ENCODE measurements at regions not wholly inside any gene's neighbourhood (a gene's known extent, or its start where the extent isn't known, plus 50 kb on each side); places are given as distances from the start of the nearest gene placed in this dataset.

DNA sequence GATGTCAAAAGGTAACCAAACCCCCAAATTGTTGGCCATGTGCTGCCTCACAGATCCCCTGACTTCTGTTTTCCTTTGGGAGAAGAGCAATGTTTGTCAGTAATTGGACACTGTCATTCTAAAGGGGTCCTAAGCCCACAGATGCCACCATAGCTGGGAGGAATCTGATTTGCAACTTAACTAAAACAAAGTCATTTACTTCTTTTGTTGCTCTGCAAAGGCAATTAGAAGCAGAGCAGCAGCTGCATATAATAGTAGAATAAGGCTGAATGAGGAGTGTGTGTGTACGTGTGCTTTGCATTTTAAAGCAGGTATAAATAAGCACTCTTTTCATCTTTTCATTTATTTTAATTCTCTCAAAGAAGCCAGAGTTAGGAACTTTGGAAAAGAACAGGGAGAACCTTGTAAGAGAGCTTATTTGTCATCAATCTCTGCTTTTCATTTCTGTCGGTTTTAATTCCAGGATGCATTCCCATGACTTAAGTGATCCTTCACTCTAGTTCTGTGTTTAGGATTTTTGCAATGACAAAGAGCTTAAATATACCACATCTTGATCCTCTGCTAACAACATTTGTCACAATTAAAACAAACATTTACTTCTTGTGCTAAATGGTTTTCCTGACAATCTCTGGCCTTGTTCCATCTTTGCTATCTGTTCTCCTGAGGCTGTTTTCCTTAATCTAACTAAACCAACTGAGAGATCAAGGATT, 530.2 kb upstream of the CBLB start:
- no peak for TF ChIP-seq POLR2AphosphoS5 (IDR thresholded peaks at IDR 0.05; ENCODE audit: low read depth, low read length)
- no peak for TF ChIP-seq POLR2A (IDR thresholded peaks at IDR 0.05; ENCODE audit: low read depth, low read length)
- no peak for TF ChIP-seq TAF1 (IDR thresholded peaks at IDR 0.05; ENCODE audit: borderline replicate concordance, low read depth, low read length)
- FAIRE-seq (no peak), DNase-seq (ENCODE audit: insufficient read length) (no peak)

DNA sequence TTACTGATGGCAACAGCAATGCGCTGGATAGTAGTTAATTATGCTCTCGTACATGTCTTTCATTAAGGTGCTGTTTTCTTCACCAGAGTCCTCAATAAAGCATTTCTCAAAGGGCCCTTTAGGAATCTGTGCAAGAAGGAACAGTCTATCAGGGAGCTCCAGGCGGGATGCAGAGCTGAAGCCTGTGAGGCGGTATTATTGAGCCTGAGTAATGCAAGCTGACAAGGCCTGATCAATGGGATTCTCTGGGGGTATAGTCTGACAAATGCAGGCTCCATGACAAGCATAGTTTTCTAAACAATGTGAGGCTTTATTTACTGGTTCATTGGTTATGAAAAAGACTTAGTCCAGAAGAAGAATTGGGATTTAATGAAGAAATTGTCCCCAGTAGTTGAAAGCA, 530.9 kb upstream of the CBLB start:
- DNase-seq (ENCODE audit: insufficient read length) (no peak), FAIRE-seq (no peak)
- TF ChIP-seq POLR2A (IDR thresholded peaks at IDR 0.05; ENCODE audit: low read depth, low read length) (no peak), POLR2AphosphoS5 (IDR thresholded peaks at IDR 0.05; ENCODE audit: low read depth, low read length) (no peak), TAF1 (IDR thresholded peaks at IDR 0.05; ENCODE audit: borderline replicate concordance, low read depth, low read length) (no peak)

DNA sequence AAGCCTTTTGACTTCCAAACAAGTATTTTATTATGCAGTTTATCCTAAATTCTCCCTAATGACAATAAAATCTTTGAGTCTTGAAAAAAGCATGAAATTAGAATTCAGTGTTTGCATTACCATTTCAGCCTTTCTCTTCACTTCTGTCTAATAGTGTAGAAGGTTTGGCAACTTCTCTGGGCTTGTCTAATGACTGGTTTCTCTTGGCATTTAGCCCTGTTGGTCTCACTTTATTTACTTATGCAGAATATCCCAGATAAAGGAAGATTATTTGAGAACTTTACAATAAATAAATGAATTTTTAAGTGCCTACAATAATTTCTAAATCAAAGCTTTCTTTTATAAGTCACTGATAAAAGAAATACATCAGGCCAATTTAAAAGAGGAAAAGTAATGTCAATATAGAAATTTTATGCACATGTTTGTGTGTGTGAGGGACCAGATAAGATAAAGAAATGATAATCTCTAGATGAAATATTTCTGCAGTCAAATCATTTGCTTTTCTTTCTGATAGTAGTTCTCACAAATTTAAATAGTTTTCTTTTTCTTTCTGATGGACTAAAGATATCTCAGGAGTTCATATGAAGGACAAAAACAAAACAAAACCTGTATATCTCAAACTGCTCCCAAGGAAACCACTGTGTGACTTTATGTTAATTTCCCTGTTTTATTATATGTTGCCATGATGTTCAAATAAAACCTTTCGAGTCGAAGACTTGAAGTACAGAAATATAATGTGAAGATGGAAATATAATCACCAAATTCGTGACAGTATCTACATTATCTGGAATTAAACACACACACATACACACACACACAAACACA, 533.1 kb upstream of the CBLB start:
- TF ChIP-seq POLR2AphosphoS5 (IDR thresholded peaks at IDR 0.05; ENCODE audit: low read depth, low read length) (no peak), TAF1 (IDR thresholded peaks at IDR 0.05; ENCODE audit: borderline replicate concordance, low read depth, low read length) (no peak), POLR2A (IDR thresholded peaks at IDR 0.05; ENCODE audit: low read depth, low read length) (no peak)
- FAIRE-seq (peak; percentile 9), DNase-seq (ENCODE audit: insufficient read length) (no peak)

DNA sequence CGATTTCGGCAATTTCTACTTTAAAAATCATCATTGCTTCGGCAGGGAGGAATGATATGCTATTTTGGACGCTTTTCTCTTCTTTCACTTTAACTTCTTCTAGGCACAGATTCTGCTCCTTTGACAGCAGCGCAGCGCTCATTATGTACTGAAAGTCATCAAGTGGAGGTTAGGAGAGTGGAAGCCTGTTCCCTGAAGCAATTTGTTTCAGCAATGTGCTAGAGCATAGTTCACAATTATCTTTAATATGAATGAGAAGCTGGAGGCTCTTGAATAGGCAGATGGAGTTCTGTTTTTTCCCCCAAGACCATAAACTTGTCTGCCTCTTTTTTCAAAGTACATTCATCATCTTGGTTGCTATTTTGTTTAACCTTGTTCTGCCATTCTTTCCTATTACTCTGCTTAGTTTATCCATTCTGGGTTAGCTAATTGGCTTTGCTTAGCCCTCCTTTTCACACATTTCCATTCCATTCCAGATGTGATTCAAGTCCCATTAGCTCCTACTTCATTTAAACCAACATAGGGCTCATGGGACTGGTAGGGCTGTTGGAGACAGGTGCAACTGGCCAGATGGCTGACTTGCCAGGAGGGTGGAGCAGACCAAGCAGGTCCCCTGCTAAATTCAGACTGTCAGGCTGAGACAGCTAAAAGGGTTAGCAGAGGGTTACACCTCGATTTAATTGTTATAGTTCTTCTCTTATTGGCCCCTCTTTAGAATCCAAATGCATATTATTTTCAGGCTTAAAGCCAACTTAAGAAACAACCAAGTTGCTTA, 534.7 kb upstream of the CBLB start:
- DNase-seq (ENCODE audit: insufficient read length) = no peak
- no peak for FAIRE-seq
- TF ChIP-seq TAF1 (IDR thresholded peaks at IDR 0.05; ENCODE audit: borderline replicate concordance, low read depth, low read length) = no peak
- no peak for TF ChIP-seq POLR2A (IDR thresholded peaks at IDR 0.05; ENCODE audit: low read depth, low read length)
- TF ChIP-seq POLR2AphosphoS5 (IDR thresholded peaks at IDR 0.05; ENCODE audit: low read depth, low read length) = no peak

DNA sequence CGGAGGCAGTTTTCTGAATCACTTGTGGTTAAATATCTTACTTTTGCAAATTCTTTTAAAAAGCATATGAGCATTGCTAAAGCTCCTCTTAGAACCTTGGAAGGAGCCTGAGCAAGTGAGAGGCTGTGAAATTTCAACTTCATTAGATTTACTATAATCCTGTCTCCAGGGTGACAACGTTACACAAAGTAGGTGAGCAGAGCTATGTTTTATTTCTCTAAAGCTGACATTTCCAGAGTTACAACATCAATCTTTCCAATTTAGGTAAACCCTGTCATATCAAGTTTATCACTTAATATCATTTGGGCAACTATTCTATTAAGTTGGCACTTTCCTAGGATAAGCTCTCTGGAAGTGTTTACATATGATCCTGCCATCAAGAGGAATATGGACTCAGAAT, 544.9 kb upstream of the CBLB start:
- no peak for TF ChIP-seq POLR2A (IDR thresholded peaks at IDR 0.05; ENCODE audit: low read depth, low read length)
- no peak for TF ChIP-seq POLR2AphosphoS5 (IDR thresholded peaks at IDR 0.05; ENCODE audit: low read depth, low read length)
- no peak for TF ChIP-seq TAF1 (IDR thresholded peaks at IDR 0.05; ENCODE audit: borderline replicate concordance, low read depth, low read length)
- FAIRE-seq = no peak
- no peak for DNase-seq (ENCODE audit: insufficient read length)

DNA sequence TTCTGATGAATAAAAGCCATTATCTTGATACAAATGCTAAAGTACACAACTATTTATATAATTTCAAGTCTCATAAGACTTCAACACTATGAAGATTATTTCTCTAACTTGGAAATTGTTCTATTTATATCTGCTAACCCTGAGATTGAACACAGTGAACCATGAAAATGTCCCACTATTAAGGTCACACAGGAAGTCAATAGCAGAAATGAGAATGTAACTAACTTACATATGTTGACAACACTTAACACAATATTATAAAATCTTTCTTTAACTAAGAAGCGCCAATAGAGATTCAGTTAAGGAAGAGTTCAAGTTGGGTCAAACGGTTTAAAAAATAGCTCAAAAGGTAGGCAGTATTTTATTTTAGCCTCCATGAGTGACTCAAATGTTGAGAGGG, 551.8 kb upstream of the CBLB start:
- no peak for TF ChIP-seq TAF1 (IDR thresholded peaks at IDR 0.05; ENCODE audit: borderline replicate concordance, low read depth, low read length)
- TF ChIP-seq POLR2AphosphoS5 (IDR thresholded peaks at IDR 0.05; ENCODE audit: low read depth, low read length) = no peak
- TF ChIP-seq POLR2A (IDR thresholded peaks at IDR 0.05; ENCODE audit: low read depth, low read length) = no peak
- DNase-seq (ENCODE audit: insufficient read length) = no peak
- no peak for FAIRE-seq

DNA sequence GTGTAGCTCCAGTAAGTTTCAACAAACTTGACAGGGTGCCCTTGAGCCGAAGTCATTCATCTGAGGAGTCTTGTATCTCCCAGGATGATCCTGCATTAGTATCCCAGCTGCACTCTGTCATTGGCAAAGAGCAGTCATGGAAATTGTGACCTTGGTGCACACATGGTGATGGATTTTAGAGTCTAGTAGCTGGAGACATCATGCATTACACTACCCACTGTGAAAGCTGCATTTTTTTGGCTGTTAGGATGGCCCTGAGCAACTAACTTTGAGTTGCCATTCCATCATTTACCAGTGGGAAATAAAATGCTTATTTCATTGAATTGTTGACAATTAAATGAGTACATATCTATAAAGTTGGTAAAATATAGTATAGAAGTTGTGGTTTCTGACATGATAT, 552.6 kb upstream of the CBLB start:
- no peak for FAIRE-seq
- TF ChIP-seq TAF1 (IDR thresholded peaks at IDR 0.05; ENCODE audit: borderline replicate concordance, low read depth, low read length) (no peak), POLR2AphosphoS5 (IDR thresholded peaks at IDR 0.05; ENCODE audit: low read depth, low read length) (no peak), POLR2A (IDR thresholded peaks at IDR 0.05; ENCODE audit: low read depth, low read length) (no peak)
- DNase-seq (ENCODE audit: insufficient read length) = no peak

DNA sequence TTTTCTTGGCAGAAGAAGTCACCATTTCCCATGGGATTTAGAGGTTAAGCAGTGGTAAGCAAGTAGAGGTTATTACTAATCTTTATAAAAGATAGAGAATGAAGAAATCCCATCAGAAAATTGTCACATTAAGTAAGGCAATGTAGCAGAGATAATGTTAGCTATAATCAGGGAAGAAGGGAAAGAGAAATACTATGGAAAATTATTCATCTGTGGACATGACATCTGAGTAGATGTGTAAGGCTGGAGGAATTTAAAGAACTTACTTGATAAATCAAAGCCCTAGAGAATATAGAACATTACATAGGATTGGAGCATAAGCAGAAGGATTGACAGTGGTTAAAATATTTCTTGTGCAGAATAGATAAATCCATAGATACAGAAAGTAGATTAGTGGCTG, 553.1 kb upstream of the CBLB start:
- FAIRE-seq = no peak
- no peak for DNase-seq (ENCODE audit: insufficient read length)
- no peak for TF ChIP-seq POLR2AphosphoS5 (IDR thresholded peaks at IDR 0.05; ENCODE audit: low read depth, low read length)
- no peak for TF ChIP-seq TAF1 (IDR thresholded peaks at IDR 0.05; ENCODE audit: borderline replicate concordance, low read depth, low read length)
- TF ChIP-seq POLR2A (IDR thresholded peaks at IDR 0.05; ENCODE audit: low read depth, low read length) = no peak

DNA sequence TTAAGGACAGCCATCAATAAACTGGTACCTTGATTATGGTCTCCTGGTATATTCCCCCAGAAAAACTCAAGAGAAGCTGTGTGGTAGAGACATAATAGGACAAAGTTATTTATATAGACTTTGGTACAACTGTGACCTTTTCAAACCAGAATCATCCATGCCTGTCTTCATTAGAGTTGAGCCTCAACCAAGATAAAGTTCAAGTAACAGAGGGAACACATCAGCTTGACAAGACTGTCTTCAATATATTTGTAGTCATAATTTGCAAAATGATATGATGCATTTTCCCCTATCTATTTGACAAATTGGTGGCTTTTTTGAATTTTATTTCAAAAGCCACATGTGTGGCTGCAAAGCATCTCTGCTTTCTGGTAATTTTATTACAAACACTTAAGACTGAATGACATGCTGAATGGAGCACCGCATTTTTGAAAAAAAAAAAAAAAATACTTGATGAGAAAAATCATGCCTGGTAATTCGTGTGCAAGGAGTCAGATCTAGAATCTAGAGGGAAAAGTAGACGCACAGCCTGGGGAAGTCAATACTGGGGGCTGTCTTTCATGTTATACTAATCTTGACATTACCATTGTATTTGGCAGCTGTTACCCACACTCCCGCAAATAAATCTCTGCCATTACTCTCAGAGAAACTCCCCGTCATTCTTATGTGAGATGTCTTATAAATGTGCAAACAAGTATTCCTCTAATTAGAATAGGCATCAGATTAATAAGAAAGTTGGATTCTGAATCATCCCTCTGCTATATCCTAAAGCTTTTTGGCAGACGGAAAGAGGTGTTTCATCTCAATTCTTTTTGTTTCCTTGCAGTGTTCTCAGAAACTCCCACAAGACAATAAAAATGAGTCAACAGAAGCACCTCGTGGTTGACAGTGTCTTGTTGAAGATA, 554.8 kb upstream of the CBLB start:
- no peak for TF ChIP-seq POLR2A (IDR thresholded peaks at IDR 0.05; ENCODE audit: low read depth, low read length)
- TF ChIP-seq TAF1 (IDR thresholded peaks at IDR 0.05; ENCODE audit: borderline replicate concordance, low read depth, low read length) = no peak
- DNase-seq (ENCODE audit: insufficient read length) (no peak), FAIRE-seq (no peak)

DNA sequence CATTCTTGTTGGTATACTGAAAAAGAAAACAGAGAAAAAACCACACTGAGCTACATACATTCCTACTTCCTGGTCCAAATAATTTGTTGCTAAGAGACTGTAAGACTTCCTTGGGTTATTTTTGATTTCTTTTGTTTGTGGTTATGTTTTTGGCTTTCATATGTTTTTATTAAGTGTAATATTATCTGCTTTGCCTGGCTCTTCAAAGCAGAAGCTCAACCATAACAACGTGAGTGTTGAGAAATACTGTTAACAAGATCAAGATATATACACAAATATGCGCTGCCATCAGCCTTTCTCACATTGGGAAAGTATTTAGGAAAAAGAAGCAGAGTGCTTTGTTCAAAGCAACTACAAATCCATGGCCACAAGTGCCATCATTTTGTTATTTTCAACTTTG, 556.2 kb upstream of the CBLB start:
- TF ChIP-seq POLR2A (IDR thresholded peaks at IDR 0.05; ENCODE audit: low read depth, low read length) (no peak), POLR2AphosphoS5 (IDR thresholded peaks at IDR 0.05; ENCODE audit: low read depth, low read length) (no peak), TAF1 (IDR thresholded peaks at IDR 0.05; ENCODE audit: borderline replicate concordance, low read depth, low read length) (no peak)
- FAIRE-seq = no peak
- no peak for DNase-seq (ENCODE audit: insufficient read length)

DNA sequence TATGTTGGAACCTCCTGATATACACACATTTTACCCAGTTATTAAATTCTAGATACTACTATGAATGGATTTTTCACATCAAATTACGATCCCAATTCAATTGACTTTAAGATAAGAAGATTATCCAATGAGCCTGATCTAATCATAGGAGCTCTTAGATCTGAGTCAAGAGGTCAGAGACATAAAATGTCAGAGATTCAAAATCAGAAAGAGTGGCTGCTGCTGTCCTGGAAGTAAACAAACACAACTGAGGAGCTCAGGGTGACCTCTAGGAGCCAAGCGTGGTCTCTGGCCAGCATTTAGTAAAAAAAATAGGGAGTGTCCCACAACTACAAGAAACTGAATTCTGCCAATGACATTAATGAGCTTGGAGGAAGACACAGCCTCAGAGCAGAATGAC, 557.1 kb upstream of the CBLB start:
- no peak for DNase-seq (ENCODE audit: insufficient read length)
- no peak for TF ChIP-seq POLR2A (IDR thresholded peaks at IDR 0.05; ENCODE audit: low read depth, low read length)
- no peak for TF ChIP-seq TAF1 (IDR thresholded peaks at IDR 0.05; ENCODE audit: borderline replicate concordance, low read depth, low read length)
- TF ChIP-seq POLR2AphosphoS5 (IDR thresholded peaks at IDR 0.05; ENCODE audit: low read depth, low read length) = no peak
- FAIRE-seq = no peak

All from GM12892 (cell line).